Kidney epithelial cell (primary cell): ENCODE measurements at regions not wholly inside any gene's neighbourhood (a gene's known extent, or its start where the extent isn't known, plus 50 kb on each side); places are given as distances from the start of the nearest gene placed in this dataset.

ENCODE experiments used
- DNase-seq: peaks from one replicate; pipeline ENCODE4 v3.0.0-alpha.2; 2010; ENCODE audit warnings: low read depth
- H3K27me3 ChIP-seq: 2 replicates; pipeline ENCODE4 v1.6.0; 2011; ENCODE audit warnings: low read length; ENCODE audit not compliant: control insufficient read depth, insufficient read depth
- H3K36me3 ChIP-seq: 2 replicates; pipeline ENCODE4 v1.5.1; 2011; ENCODE audit warnings: low read length; ENCODE audit not compliant: control insufficient read depth, insufficient read depth
- H3K4me3 ChIP-seq: 2 replicates; pipeline ENCODE4 v1.5.1; 2011; ENCODE audit warnings: low read depth, mild to moderate bottlenecking, control low read depth, low read length
- TF ChIP-seq, protein P1 (sequence below): IDR thresholded peaks from 2 replicates; pipeline ENCODE4 v1.5.1; 2011; ENCODE audit warnings: mild to moderate bottlenecking, moderate library complexity, low read length, control low read depth, inconsistent platforms; ENCODE audit not compliant: insufficient read depth, poor library complexity, severe bottlenecking

DNA sequence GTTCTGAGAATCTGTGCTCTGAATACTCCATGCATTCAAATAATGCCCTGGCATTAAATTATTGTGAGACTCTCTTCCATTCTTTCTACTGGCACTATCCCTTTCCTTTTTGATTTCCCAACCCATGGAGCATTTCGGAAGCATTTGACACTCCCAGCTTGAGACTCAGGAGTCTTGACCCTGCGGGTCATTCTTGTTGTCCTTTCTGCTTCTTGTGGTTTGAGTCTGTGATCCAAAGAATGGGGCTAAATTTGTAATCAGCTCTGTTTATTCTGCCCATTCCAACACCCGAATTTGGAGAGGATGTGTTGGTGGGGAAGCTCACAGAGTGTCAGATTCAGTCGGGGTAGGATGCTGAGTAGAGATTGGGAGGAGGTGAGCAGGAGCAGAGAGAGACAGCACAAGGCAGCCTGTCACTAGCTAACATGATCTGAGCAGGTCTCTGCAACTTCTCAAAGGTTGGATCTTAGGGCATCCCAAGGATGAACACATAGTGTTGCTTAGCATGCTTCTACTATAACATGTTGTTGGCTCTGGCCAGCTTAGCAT is 80.4 kb upstream of the BMPER start:
- TF ChIP-seq, protein P1, sequence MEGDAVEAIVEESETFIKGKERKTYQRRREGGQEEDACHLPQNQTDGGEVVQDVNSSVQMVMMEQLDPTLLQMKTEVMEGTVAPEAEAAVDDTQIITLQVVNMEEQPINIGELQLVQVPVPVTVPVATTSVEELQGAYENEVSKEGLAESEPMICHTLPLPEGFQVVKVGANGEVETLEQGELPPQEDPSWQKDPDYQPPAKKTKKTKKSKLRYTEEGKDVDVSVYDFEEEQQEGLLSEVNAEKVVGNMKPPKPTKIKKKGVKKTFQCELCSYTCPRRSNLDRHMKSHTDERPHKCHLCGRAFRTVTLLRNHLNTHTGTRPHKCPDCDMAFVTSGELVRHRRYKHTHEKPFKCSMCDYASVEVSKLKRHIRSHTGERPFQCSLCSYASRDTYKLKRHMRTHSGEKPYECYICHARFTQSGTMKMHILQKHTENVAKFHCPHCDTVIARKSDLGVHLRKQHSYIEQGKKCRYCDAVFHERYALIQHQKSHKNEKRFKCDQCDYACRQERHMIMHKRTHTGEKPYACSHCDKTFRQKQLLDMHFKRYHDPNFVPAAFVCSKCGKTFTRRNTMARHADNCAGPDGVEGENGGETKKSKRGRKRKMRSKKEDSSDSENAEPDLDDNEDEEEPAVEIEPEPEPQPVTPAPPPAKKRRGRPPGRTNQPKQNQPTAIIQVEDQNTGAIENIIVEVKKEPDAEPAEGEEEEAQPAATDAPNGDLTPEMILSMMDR = no peak
- Histone ChIP-seq H3K27me3 (no peaks in the 10 kb centered on the region), H3K4me3 (no peak overlapping the region), H3K36me3 (no peaks in the 10 kb centered on the region)
- DNase-seq = no peak

DNA sequence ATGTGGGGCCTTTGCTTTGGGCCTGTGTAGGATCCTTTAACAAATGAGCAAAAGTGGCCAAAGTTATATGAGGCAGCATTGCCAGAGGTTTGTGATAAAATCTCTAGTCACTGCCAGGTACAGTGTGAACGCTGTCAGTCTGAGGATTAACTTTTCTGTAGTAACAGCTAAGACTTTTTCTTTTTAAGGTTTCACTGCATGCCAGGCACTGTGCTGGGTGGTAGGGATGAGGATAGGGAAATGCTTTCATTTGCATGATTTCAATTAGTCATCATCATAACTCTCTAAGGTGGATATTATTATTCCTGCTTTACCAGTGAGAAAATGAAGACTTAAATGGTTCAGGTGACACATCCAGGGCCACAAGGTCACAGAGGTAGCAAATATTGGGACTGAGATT is 79.7 kb upstream of the BMPER start:
- TF ChIP-seq, protein P1 = no peak
- Histone ChIP-seq H3K36me3 (no peaks in the 10 kb centered on the region), H3K4me3 (no peak overlapping the region), H3K27me3 (no peaks in the 10 kb centered on the region)
- no peak for DNase-seq

DNA sequence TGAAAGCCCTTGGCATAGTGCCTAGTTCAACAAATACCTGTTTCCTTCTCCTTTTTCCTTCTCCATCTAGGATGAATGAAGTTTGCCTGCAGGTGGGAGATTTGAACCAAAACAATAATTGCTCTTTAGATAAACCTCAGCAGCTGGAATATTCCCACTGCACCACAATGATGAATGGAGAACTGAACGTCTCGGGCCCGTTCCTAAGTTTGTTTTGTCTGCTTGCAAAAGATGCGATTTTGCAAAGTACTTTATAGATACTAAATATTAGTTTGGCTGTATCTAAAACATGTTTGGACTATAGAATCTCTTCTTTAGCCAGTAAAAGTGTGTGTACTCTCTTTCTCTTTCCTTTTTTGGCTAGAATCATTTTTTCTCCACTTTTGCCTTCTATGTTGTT is 75.8 kb upstream of the BMPER start:
- DNase-seq = no peak
- Histone ChIP-seq H3K27me3 (no peaks in the 10 kb centered on the region), H3K4me3 (no peak overlapping the region), H3K36me3 (no peaks in the 10 kb centered on the region)
- TF ChIP-seq, protein P1 = no peak

DNA sequence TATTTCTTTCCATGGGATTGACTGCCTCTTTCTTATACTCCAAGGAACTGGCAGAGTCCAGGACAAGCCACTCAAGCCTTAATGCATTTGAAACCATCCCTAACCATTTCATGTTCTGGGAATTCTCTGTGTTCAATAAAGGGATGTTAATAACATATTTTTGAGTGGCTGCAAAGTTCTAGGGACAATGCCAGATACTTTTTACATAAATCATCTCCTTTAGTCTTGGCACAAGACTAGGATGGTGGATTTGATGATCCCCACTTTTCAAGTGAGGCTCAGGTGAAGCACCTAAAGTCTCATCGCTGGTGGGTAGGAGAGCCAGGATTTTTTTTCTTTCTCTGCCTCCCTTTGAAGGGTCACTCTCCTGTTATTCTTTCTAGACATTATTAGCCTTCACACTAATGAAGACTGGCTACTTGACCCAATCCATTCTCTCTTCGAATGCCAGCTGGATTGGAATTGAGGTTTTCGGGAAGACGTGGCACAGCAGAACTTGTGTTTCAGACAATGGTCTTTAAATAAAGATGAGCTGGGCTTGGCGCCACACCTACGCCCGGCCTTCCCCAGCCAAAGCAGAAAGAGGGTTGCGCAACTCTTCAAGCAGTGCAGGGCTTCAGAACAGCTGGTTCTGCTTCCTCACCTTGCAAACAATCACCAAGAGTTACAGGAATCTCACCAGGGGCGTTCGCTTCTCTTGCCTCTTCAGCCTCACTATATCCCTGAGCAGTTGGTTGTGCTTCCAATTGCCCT is 73.8 kb upstream of the BMPER start:
- DNase-seq = no peak

DNA sequence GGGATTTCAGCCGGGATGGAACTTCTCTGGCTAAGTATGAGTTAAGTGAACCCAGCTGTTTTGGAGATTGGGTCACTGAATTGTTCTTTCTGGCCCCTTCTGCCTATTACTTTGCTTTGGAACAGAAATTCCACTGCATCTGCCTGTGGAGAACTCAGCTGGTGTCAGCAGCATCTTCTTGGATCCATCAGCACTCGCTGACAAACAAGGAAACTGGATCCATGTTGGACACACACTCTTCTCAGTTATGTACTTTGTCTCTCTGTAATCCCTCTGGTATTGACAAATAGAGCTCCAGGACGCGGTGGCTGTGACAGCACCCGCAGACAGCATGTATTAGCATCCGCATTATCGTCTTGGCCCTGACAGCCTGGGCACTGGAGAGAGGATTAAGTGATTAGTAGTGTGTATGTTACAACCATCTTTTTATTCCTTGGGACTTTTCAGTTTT is 73.0 kb upstream of the BMPER start:
- DNase-seq = no peak
- TF ChIP-seq, protein P1 = no peak
- no peak overlapping the region for H3K4me3 ChIP-seq
- no peaks in the 10 kb centered on the region for H3K36me3 ChIP-seq
- H3K27me3 ChIP-seq = no peaks in the 10 kb centered on the region

More for the DNA sequence above, 73.8 kb upstream of the BMPER start:
- TF ChIP-seq, protein P1 = no peak
- H3K27me3 ChIP-seq = no peaks in the 10 kb centered on the region
- no peaks in the 10 kb centered on the region for H3K36me3 ChIP-seq
- H3K4me3 ChIP-seq = no peak overlapping the region

DNA sequence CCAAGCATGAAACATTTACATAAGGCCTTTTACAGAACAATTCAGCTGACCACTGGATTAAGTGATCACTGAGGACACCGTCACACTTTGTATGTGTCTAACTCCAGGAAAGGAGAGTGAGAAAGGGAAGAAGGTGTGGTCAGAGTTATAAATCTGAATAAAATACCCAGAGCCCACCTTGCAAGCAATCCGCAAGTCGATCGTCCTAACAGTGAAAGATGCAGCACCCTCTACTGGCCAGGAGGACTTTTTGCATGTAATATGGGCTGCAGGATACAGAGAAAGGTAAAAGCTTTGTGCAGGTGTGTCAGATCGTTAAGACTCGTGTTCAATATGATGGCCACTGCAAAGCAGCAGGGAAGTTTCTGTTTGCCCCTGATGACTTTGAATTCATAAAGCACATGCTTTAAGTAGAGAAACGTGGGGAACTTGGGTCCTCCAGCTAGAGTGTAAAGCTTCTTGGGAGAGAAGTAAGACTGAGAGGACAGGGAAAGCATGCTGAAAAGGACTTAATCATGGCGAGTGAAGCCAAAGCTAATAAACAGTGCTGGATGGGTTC is 68.5 kb upstream of the BMPER start:
- no peak overlapping the region for H3K4me3 ChIP-seq
- TF ChIP-seq, protein P1 = no peak
- no peak for DNase-seq
- H3K36me3 ChIP-seq = no peaks in the 10 kb centered on the region
- no peaks in the 10 kb centered on the region for H3K27me3 ChIP-seq
